Stimulated activated CD4-positive, alpha-beta T cell treated with anti-CD3 and anti-CD28 coated beads, Interleukin-1b, Interleukin-23, amount 100 ng/mL, for 48 hours (primary cell): ENCODE measurements at regions not wholly inside any gene's neighbourhood (a gene's known extent, or its start where the extent isn't known, plus 50 kb on each side); places are given as distances from the start of the nearest gene placed in this dataset.

Source experiments
- DNase-seq: peaks from one replicate; pipeline ENCODE4 v3.0.0-alpha.2; 2020

GRCh38 chr2:236317938-236318396 lies 53.8 kb upstream of the ASB18 start:
- no peak for DNase-seq

DNA sequence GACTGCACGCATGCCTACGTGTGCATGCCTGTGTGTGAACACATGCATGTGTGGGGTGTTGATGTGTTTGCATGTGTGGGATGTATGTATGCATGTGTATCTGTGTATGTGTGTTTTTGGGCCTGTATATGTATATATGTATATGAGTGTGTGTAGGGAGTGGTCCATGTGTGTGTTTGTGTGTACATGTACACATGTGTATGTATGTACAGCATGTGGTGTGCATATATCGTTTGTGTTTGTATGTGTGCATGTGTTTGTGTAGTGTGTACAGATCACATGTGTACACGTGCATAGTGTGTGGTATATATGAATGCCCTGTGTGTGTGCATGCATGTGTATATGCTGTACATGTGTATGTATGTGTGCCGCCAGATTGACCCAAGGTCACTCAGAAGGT lies 54.2 kb upstream of the ASB18 start:
- DNase-seq = no peak

GRCh38 chr2:236319036-236319435 lies 54.8 kb upstream of the ASB18 start:
- DNase-seq = no peak

DNA sequence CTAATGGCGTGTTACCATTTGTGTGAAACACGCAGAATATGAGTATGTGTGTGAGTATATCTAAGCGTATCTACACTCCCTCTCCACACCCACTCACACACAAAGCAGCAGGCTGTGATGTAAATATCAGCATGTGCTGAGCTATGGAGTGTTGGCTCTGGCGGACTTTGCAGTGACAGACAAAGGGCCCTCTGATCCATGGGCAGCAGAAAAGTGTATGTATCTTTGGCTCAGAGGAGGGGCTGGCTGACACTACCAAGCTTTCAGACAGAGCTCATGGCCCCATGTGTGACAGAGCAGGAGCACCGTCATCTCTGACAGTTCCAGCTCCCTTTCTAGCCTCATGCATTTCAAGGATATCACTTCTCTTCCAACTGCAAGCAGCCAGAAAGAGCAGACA lies 57.2 kb upstream of the ASB18 start:
- DNase-seq = no peak

DNA sequence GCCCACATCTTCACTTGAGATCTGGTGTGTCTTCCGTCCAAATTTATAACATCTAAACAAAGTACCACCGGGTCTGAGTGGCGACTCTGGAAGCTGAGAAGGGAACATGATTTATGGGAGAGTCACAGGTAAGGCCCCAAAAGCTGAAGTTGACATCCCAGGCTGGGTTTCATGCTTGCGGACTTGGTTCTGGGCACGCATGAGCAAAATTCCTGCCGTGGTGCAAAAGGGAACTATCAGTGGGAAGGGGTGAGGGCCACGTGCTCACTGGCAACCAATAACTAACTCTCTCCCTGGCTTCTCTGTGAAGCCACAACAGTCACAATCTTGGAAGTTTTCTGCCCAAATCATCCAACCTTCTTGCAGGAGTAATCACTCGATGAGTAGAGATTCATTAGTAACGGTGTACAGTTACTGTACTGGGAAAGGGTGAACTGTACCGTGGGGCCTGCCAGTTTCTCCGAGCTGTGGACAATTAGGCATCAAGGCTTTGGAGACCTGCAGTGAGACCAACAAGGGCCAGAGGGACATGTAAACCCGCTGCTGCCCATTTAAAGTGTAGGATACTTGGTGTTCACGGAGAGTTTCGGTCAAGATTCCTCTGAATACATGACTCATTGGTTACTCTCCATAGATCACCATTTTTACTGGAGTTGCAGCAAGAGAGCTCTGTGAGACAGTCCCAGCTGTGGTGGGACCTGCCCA lies 69.4 kb upstream of the ASB18 start:
- DNase-seq = no peak

DNA sequence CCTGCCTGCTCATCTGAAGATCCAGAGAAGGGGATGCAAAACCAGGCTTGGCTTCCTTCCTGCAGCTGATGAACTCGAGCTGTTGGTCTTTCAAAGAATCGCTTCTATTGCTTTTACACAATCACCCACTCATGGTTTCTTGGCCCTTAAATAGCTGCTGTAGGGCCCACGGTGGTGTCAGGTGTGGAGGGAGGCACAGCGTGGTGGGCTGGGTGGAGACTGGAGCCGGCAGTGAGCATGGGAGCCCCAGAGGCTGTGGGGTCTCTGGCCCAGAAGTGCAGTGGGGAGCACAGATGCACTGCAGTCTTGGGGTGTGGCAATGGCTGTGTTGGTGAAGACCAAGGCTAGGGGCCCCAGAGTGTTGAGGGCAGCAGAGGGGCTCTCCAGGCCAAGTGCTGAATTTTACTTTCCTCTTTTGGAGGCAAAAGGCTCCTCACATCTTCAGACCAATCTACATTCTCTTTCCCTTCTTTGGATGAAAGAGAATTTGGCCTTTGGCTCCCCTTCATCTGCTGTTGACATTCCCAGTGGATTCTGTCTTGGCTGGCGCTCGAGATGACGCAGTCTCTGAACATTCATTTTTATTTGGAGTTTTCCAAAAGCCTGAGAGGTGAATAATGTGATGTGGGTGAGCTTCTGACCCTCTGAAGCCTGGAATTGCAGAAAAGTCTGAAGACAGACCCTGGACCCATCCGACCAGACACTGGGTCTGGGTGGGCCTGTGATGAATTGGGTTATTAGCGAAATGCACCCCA lies 70.1 kb upstream of the ASB18 start:
- DNase-seq = no peak

DNA sequence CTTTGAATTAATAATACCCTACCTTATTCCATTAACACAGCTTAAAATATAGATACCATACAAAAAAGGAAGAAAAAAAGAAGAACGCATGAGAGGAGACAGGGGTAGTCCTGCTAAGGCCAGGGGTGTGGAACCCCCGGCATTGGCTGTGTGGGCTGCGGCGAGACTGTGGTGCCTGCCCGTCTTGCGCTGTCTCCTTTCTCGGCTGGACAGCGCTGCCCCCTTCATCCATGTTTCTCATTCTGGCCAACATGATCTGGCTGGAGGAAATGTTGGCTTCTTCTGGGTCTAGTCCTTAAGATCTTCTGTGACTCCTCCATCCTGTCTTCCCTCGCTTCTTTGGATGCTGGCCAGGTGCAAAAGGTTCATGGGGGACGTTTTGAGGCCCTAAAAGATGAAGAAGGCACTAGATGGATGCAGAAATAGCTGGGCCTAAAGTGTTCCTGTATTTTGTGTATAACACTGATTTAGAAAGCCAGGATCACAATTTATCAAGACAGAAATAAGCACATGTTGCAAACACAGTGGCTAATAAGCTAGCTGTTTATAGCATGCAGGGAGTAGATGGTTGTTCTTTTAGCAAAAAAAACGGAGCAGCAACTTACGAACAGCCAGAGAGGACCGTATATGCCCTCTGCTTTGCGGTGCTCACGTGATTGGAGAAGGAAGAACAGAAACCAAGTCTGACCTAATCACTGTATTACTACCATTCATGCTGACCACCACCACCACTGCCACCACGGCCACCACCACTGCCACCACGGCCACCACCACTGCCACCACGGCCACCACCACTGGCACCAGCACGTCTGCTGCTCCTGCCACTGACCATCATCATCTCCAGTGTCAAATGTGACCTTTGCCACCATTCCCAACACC lies 71.7 kb upstream of the ASB18 start:
- DNase-seq = no peak

DNA sequence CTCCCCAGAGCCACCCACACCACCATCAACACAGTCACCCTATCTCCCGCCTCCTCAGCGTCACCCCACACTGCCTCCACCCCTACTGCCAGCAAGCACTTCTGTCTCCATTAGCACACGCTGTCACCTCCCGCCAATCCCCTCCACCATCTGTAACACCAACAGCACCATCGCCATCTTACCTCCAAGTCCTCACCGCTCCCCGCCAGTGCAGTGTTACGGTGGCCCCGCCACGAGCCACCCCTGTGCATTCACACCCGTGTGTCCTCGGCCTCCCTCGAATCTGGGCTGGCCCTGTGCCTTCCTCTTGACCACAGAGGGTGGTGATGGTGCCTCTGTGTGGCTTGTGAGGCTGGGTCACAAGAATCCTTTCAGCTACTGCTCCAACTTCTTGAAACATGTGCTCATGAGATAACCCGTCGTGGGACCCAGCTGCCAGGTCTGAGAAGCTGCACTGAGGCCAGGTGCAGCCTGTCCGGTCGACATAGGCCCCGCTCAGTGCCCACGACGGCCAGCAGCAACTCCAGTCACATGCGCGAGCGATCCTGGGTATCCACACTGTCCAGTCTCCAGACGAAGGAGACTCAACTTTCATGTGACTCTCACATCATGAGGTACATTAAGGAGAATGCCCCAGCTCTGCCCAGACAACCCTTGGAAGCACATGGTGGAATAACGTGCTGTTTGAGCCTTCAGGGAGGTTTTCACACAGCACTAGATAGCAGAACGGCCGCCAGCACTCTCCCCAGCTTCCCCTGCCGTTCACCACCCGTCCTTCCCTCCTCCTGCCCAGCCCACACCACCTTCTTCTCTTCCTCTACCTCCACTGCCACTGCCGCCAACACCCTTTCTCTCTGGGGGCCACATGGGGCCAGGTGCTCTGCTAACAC lies 72.6 kb upstream of the ASB18 start:
- DNase-seq = no peak

DNA sequence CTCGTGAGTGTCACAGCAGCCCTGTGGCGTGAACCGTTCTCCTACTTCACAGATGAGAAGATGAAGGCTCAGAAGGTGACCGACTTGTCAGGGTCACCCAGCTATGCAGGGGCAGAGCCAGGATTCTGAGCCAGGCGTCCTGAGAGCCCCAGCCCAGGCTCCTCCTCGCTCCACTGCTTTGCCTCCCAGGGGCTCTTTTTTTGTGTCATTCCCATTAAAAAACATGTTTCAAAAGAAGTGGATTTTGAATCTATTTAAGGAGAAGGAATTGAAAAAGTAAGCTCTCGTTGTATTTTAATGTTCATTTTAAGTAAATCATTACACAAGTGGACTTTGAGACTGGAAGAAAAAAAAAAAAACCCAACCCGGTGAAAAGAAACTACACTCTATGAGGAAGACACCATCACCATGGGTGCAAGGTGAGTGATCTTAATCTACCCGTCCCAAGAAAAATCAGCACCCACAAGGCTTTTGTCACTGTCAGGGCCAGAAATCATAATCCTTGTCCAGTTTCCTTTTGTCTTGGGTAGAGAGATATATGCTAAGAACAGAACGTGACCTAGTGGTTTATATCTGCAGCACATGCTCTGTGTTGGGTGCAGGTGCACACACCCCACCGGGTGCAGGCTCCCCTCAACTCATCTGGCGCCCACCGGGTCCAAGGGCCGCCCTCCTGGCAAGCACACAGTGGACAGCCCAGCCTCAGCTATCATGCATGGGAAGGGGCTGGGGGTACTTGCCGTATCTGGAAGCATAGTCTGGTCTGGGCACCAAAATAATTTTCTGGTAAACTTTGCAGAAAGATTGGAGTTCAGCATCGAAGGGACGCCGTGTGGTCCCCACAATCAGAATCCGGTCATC lies 73.5 kb upstream of the ASB18 start:
- no peak for DNase-seq

GRCh38 chr2:236338495-236339184 lies 74.4 kb upstream of the ASB18 start:
- DNase-seq = no peak

GRCh38 chr2:236340251-236340650 lies 76.0 kb upstream of the ASB18 start:
- no peak for DNase-seq

- no peak for DNase-seq
These were observed 76.9 kb upstream of the ASB18 start for GRCh38 chr2:236341067-236341466.

GRCh38 chr2:236341721-236342120 lies 77.5 kb upstream of the ASB18 start:
- no peak for DNase-seq

DNA sequence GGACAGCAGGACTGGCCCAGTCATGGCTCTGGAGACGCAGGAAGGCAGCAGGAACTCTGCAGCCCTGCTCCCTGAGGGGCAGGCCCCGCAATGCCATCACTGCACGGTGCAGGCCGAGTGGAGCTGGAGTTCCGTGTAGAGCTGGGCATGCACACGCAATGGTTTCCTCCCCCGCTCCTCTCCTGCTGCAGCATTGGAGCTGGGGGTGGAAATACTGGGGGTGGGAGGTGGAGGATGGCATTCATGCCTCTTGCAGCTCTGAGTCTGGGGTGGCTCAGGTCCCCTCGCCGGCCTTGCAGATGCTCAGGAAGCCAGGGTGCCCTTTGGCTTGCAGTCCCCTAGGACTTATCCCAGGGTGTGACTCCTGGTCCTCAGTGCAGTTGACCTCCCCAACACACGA lies 78.3 kb upstream of the ASB18 start:
- no peak for DNase-seq

- DNase-seq = no peak
These were observed 78.7 kb upstream of the ASB18 start for GRCh38 chr2:236342951-236343350.

GRCh38 chr2:236343400-236344161 lies 79.4 kb upstream of the ASB18 start:
- peak; percentile 46 for DNase-seq

DNA sequence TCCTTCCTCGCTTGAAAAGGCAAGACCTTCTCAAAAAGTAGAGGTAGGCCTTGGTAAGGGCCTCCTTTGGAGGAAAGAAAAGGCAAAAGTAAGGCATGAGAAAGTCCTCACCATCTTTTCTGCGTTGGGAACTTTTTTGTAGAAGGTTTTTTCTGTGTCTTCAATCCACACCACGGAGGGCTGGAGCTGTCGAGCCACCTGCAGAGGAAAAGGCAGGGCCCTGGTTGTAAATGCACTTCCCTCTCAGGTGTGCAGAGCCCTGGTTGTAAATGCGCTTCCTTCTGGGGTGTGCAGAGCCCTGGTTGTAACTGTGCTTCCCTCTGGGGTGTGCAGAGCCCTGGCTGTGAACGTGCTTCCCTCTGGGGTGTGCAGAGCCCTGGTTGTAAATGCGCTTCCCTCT lies 80.2 kb upstream of the ASB18 start:
- no peak for DNase-seq

DNA sequence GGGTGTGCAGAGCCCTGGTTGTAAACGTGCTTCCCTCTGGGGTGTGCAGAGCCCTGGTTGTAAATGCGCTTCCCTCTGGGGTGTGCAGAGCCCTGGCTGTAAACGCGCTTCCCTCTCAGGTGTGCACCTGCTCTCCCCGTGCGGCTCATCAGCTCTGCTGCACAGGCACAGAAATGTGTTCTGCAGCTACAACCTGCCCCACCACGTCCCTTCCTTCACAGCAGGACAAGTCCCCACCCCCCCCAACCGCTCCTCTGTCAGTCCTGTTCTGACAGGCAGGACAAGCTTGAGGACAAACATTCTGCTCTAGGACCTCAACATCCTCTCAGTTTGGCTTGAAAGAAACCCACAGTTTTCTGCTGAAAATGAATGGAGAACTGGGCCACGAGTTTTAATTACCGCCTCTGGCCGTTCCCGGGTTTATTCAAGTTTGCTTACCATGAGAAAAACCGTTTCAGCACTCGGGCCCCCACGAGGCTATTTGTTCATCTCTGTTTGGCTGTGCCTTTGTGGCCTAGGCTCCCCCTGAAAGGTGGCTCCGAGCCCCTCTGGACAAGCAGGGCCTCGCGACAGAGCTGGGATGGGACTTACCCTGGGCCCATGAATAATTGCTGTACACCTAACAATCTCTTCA lies 81.0 kb upstream of the ASB18 start:
- no peak for DNase-seq

DNA sequence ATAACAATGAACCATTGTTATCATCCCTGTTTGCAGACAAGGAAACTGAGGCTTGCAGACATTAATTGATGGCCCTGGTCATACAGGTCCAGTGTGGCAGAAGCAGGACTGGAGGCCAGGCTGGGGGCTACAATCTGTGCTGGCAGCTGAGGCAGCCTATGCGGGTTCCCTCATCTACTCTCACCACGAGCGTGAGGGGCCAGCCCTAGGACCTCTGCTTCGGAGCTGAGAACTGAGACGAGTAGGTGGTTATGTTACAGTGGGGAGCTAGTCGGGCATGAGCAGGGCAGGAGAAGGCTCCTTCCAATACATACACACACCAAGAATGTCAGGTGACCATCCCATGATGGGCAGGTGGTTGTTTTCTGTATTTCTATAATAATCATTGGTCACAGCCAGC lies 82.2 kb upstream of the ASB18 start:
- no peak for DNase-seq

DNA sequence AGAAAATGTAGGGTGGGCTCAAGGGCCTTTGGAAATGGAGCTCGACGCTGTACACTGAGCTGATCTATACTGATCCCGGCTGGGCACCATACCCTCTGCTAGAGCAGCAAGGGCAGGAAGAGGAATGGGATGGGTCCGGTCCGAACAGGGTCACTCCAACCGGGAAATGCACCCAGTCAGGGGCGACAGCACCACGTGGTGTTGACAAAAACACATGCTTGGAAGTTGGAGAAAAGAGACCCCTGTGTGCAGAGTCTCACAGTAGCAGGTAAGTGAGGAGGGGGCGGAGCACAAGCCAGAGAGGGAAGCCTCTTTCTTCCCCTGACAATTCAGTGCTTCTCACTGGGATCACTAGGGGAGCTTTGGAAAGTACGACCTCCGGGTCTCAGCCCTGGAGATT lies 84.1 kb upstream of the ASB18 start:
- no peak for DNase-seq
